ENCODE measurements at regions not wholly inside any gene's neighbourhood (a gene's known extent, or its start where the extent isn't known, plus 50 kb on each side); places are given as distances from the start of the nearest gene placed in this dataset.
"Not testable (repeated sequence)": the region's sequence is repeated elsewhere in the genome, so short reads cannot be mapped to it uniquely, and the experiment has no call there.

DNA sequence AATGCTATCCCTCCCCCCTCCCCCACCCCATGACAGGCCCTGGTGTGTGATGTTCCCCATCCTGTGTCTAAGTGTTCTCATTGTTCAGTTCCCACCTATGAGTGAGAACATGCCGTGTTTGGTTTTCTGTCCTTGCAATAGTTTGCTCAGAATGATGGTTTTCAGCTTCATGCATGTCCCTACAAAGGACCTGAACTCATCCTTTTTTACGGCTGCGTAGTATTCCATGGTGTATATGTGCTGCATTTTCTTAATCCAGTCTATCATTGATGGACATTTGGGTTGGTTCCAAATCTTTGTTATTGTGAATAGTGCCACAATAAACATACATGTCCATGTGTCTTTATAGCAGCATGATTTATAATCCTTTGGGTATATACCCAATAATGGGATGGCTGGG lies 215.0 kb downstream of the DLEU7 start:
- POLR2A ChIA-PET; H3K36me3 Mint-ChIP-seq; H3K27ac Mint-ChIP-seq; H3K9me3 Mint-ChIP-seq; H3K4me3 Mint-ChIP-seq; DNase-seq; CTCF ChIA-PET; intact Hi-C loops (cut with micrococcal nuclease); H3K27me3 Mint-ChIP-seq; H3K4me1 Mint-ChIP-seq (ENCODE audit: low read depth): not testable (repeated sequence)

DNA sequence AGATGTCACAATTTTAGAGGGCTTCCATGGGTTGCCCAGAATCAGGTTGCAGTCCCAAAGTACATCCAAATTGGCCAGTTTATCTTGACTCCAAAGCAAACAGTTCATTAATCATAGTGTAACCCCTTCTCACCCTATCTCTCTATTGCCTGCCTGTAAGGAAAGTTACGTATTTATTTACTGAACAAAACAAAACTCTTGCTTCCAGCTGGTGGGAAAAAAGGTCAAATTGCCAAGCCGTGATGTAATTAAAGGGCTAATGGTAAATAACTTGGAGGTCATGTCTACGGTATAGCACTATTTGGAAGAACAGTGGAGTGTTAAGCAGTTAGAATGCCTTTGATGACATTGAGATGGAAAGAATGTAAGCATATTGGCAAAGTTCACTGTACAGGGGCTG lies 214.0 kb downstream of the DLEU7 start:
- CTCF ChIA-PET = no interaction called here
- no peak overlapping the region for H3K27ac Mint-ChIP-seq
- no peaks in the 10 kb centered on the region for H3K36me3 Mint-ChIP-seq
- H3K4me1 Mint-ChIP-seq (ENCODE audit: low read depth) = no peaks in the 10 kb centered on the region
- peaks cover 3% of the 10 kb centered on the region for H3K27me3 Mint-ChIP-seq
- no peak overlapping the region for H3K4me3 Mint-ChIP-seq
- intact Hi-C loops (cut with micrococcal nuclease) = no loop called here
- H3K9me3 Mint-ChIP-seq = no peaks in the 10 kb centered on the region
- no peak for DNase-seq
- POLR2A ChIA-PET = no interaction called here

DNA sequence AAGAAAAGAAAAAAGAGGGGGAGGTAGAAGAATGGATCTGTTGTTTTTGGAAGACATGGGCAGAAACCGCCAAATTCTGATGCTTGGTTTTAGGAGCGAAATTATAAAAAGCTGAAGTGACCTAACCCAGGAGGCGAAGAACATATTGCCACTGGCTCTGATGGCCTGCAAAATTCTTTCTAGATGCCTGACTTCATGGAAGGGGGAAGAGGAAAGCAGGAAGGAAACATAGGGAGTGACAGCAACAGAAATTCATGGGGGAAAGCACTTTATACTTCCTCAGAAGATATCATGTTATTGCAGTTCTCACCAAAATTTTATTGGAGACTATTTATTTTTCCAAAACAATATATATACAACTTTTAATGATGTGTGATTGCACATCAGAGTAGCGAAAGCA lies 213.5 kb downstream of the DLEU7 start:
- H3K36me3 Mint-ChIP-seq = no peaks in the 10 kb centered on the region
- no peaks in the 10 kb centered on the region for H3K4me1 Mint-ChIP-seq (ENCODE audit: low read depth)
- H3K27ac Mint-ChIP-seq = no peak overlapping the region
- H3K4me3 Mint-ChIP-seq = no peak overlapping the region
- intact Hi-C loops (cut with micrococcal nuclease) = no loop called here
- ChIA-PET POLR2A (no interaction called here), CTCF (no interaction called here)
- H3K9me3 Mint-ChIP-seq = no peaks in the 10 kb centered on the region
- peaks cover 3% of the 10 kb centered on the region for H3K27me3 Mint-ChIP-seq
- DNase-seq = no peak

DNA sequence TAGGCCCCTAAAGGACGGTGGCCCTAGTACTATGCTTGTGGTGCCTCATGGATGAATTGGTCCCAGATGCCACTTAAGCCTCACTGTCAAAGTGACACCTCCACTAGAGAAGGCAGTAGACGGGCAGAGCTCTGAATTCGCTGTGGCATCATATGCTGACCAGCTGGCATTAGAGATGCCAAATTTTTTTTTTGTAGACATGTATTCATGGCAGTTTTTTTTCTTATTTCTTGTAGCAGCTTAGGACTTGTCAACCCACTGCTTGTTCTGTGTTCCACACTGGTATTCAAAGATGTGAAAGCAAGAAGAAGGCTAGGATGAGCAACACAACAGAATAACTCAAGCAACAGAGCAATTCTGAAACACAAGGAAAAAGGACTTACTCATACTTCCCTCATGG lies 212.5 kb downstream of the DLEU7 start:
- ChIA-PET CTCF (no interaction called here), POLR2A (no interaction called here)
- Mint-ChIP-seq H3K27me3 (no peaks in the 10 kb centered on the region), H3K9me3 (no peaks in the 10 kb centered on the region), H3K4me3 (no peak overlapping the region), H3K36me3 (no peaks in the 10 kb centered on the region), H3K4me1 (ENCODE audit: low read depth) (no peaks in the 10 kb centered on the region), H3K27ac (no peak overlapping the region)
- intact Hi-C loops (cut with micrococcal nuclease) = no loop called here
- DNase-seq = no peak

DNA sequence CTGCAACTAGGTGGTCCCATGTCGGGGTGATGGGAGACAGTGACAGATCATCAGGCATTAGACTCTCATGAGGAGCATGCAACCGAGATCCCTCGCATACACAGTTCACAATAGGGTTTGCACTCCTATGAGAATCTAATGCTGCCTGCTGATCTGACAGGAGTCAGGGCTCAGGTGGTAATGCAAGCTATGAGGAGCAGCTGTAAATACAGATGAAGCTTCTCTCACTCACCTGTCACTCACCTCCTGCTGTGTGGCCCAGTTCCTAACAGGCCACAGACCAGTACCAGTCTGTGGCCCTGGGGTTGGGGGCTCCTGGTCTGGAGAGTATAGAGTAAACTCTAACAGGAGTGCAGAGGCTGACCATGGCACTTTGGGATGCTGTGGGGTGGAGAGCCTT lies 209.2 kb downstream of the DLEU7 start:
- H3K36me3 Mint-ChIP-seq = no peaks in the 10 kb centered on the region
- H3K27me3 Mint-ChIP-seq = no peaks in the 10 kb centered on the region
- intact Hi-C loops (cut with micrococcal nuclease) = no loop called here
- H3K4me3 Mint-ChIP-seq = no peak overlapping the region
- no peaks in the 10 kb centered on the region for H3K4me1 Mint-ChIP-seq (ENCODE audit: low read depth)
- no peaks in the 10 kb centered on the region for H3K9me3 Mint-ChIP-seq
- H3K27ac Mint-ChIP-seq = no peak overlapping the region
- DNase-seq = no peak
- ChIA-PET CTCF (no interaction called here), POLR2A (no interaction called here)

DNA sequence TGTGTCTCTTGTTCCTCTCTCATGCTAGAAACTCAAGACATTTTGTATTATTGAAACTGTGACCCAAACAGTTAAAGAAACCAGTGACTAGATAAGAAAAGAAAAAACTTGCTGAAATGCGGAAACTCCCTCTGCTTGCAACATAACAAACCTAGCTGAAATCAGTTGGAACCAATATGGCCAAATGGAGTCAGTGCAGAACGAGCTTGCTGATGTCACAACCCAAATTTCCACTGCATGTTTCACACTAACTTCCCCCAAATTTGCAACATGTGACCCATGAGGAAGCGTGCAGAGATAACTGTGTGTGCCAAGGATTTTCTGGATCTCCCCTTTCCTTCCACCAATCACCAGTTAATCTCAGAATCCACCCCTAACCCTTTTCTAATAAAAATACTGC lies 208.0 kb downstream of the DLEU7 start:
- ChIA-PET CTCF (no interaction called here), POLR2A (no interaction called here)
- no peak for DNase-seq
- Mint-ChIP-seq H3K9me3 (no peaks in the 10 kb centered on the region), H3K4me3 (no peak overlapping the region), H3K36me3 (no peaks in the 10 kb centered on the region), H3K4me1 (ENCODE audit: low read depth) (no peaks in the 10 kb centered on the region), H3K27ac (no peak overlapping the region), H3K27me3 (no peaks in the 10 kb centered on the region)
- intact Hi-C loops (cut with micrococcal nuclease) = no loop called here

DNA sequence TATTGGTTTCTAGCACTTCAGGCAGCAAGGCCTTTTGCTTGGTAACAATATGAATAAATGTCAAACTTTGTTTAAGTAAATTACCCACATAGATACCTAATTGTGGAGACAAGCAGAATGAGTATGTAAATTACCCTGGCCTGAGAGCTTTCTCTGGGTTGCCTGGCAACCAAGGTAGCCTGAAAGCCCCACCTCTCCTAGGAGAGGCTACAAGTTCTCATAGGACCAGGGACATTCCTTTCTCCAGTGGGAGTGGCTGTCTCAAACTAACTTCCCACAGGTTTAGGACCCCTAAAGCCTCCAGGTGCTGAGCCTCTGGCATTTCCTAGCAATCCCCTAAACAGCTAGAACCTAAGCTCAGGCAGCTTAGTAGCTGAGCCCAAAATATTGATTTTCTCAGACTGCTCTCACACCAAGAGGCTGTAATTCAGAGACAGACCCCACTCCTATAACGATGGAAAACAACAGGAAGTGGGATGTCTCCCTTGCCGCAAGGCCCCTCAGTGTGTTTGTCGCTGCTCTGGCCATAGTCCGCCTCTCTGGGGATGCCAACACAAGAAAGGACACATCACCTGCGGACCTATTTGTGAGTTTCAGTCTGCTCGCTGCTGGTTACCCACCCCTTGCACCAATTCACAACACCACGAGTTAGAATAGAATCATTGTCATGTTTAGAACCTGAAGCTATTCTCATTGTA lies 207.3 kb downstream of the DLEU7 start:
- Mint-ChIP-seq H3K36me3 (no peaks in the 10 kb centered on the region), H3K27me3 (no peaks in the 10 kb centered on the region), H3K27ac (no peak overlapping the region), H3K4me1 (ENCODE audit: low read depth) (no peaks in the 10 kb centered on the region), H3K9me3 (no peaks in the 10 kb centered on the region), H3K4me3 (no peak overlapping the region)
- ChIA-PET CTCF (no interaction called here), POLR2A (no interaction called here)
- DNase-seq = no peak
- intact Hi-C loops (cut with micrococcal nuclease) = no loop called here

DNA sequence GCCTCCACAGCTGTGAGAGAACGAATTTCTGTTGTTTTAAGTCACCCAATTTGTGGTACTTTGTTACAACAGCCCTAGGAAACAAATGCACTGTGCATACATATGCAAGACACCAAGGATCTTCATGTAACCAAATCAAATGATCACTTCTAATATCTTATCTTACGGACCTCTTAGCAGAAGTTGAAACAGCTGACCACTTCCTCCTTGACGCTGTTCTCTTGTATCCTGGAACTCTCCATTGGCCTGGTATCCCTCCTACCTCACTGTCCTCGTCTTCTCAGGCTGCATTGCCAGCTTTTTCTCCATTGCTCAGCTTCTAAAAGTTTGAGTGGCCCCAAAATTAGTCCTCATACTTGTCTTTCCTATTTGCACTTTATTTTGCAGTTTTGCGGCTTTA lies 200.4 kb downstream of the DLEU7 start:
- ChIA-PET CTCF (no interaction called here), POLR2A (no interaction called here)
- H3K27me3 Mint-ChIP-seq = peaks cover 5% of the 10 kb centered on the region
- DNase-seq = no peak
- no peak overlapping the region for H3K4me3 Mint-ChIP-seq
- no peak overlapping the region for H3K27ac Mint-ChIP-seq
- H3K9me3 Mint-ChIP-seq = no peaks in the 10 kb centered on the region
- intact Hi-C loops (cut with micrococcal nuclease) = no loop called here
- H3K4me1 Mint-ChIP-seq (ENCODE audit: low read depth) = no peaks in the 10 kb centered on the region
- no peaks in the 10 kb centered on the region for H3K36me3 Mint-ChIP-seq

DNA sequence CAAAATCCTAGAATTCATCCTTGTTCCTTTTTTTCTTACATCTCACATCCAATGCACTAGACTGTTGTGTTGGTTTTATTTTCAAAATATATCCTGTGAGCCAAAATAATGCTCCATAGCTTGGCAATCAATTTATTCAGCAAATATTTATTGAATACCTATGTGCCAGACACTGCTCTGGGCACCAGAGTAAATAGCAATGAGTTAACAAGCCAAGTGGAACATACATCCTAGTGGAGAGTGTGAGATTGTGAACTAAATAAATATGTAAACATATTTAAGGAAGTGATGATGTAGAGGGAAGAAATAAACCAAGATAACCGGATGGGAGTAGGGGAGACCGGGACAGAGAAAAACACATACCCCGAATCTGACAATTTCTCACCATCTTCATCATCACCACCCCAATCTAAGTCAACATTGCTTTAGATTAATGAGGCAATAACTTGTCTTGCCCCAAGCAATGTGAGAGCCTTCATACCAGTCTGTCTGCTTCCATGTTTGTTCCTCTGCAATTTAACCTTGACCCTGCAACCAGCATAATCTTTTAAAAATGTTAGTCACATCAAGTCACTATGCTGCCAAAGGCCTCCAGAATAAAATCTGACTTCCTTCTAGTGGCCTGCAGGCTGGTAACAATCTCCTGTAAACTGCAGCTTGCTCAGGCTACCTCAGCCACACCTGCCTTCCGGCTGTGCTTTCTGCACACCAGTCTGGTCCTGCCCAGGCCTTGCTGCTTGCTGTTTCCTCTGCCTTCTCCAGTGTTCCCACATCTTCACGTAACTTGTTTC lies 199.2 kb downstream of the DLEU7 start:
- intact Hi-C loops (cut with micrococcal nuclease) = no loop called here
- H3K36me3 Mint-ChIP-seq = no peaks in the 10 kb centered on the region
- H3K9me3 Mint-ChIP-seq = no peaks in the 10 kb centered on the region
- ChIA-PET CTCF (no interaction called here), POLR2A (no interaction called here)
- no peak for DNase-seq
- H3K27ac Mint-ChIP-seq = no peak overlapping the region
- H3K4me3 Mint-ChIP-seq = no peak overlapping the region
- no peaks in the 10 kb centered on the region for H3K4me1 Mint-ChIP-seq (ENCODE audit: low read depth)
- H3K27me3 Mint-ChIP-seq = peaks cover 5% of the 10 kb centered on the region

DNA sequence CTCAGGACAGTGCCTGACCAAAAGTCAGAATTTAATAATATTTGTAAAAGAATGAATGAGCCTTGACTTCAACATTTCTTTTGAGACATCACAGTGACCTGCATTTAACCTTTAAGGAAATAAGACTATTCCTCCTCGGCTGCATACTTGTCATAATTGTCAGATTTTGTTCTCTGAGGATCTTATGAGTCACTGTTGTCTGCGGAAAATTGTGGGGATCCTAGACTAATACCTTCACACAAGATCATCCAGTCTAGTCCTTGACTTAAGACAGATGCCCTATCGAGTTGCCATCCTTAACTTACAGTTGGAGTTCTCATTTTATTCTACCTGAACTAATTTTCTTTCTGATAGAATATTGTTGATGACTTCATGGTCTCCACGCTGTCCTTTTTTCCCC lies 198.4 kb downstream of the DLEU7 start:
- H3K4me1 Mint-ChIP-seq (ENCODE audit: low read depth) = no peaks in the 10 kb centered on the region
- POLR2A ChIA-PET = no interaction called here
- no peak overlapping the region for H3K27ac Mint-ChIP-seq
- CTCF ChIA-PET = no interaction called here
- no peaks in the 10 kb centered on the region for H3K36me3 Mint-ChIP-seq
- DNase-seq = no peak
- peaks cover 5% of the 10 kb centered on the region for H3K27me3 Mint-ChIP-seq
- H3K9me3 Mint-ChIP-seq = no peaks in the 10 kb centered on the region
- no peak overlapping the region for H3K4me3 Mint-ChIP-seq
- intact Hi-C loops (cut with micrococcal nuclease) = no loop called here

DNA sequence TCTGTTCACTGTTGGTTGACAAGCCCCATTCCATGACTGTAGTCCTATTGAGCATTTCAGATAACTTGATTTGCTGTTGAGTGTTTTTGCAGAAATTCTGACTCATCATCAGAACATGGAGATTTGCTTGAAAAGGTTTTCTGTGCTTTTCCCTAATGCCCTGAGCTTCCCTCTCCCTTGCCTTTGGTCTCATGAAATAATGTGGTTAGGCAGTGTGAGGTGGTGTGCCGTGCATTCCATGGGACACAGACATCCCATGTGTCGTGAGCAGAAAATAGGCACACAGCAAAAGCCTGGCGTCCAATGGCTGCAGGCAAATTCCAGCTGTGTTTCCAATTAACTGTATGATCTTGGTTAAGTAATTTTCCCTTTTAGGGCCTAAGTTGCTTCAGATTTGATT lies 197.4 kb downstream of the DLEU7 start:
- POLR2A ChIA-PET = no interaction called here
- Mint-ChIP-seq H3K36me3 (no peaks in the 10 kb centered on the region), H3K27ac (no peak overlapping the region), H3K4me3 (no peak overlapping the region), H3K4me1 (ENCODE audit: low read depth) (no peaks in the 10 kb centered on the region), H3K9me3 (no peaks in the 10 kb centered on the region), H3K27me3 (peaks cover 5% of the 10 kb centered on the region)
- CTCF ChIA-PET = interaction anchor here (0.6 kb wide), 1 partner anchor 132 kb away, joined by 4 read pairs; no protein-coding TSS in a partner anchor
- no peak for DNase-seq
- intact Hi-C loops (cut with micrococcal nuclease) = no loop called here

DNA sequence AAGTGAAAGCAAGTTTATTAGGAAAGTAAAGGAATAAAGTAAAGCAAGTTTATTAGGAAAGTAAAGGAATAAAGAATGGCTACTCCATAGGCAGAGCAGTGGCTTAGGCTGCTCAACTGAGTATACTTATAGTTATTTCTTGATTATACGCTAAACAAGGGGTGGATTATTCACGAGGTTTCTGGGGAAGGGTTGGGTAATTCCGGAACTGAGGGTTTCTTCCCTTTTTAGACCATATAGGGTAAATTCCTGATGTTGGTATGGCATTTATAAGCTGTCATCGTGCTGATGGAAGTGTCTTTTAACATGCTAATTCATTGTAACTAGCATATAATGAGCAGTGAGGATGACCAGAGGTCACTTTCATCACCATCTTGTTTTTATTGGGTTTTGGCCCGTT lies 194.3 kb downstream of the DLEU7 start:
- Mint-ChIP-seq H3K4me3 (no peak overlapping the region), H3K27ac (no peak overlapping the region), H3K9me3 (no peaks in the 10 kb centered on the region), H3K36me3 (no peaks in the 10 kb centered on the region), H3K27me3 (peaks cover 2% of the 10 kb centered on the region), H3K4me1 (ENCODE audit: low read depth) (no peaks in the 10 kb centered on the region)
- CTCF ChIA-PET = no interaction called here
- DNase-seq = no peak
- POLR2A ChIA-PET = no interaction called here
- intact Hi-C loops (cut with micrococcal nuclease) = no loop called here

Measured in activated CD4-positive, alpha-beta memory T cell treated with anti-CD3 and anti-CD28 coated beads for 36 hours (primary cell).